BLaER1 (cell line): ENCODE measurements at regions not wholly inside any gene's neighbourhood (a gene's known extent, or its start where the extent isn't known, plus 50 kb on each side); places are given as distances from the start of the nearest gene placed in this dataset.
A peak's percentile ranks its signal among the peaks of the same experiment; 100 is the strongest.

Experiments used
- H3K27ac ChIP-seq: shearing (Covaris generic); formaldehyde crosslinking; 2 replicates; pipeline ENCODE4 v1.8.1; 2022
- H3K27me3 ChIP-seq: shearing (Covaris generic); formaldehyde crosslinking; 2 replicates; pipeline ENCODE4 v1.8.1; 2022
- H3K36me3 ChIP-seq: shearing (Covaris generic); formaldehyde crosslinking; 2 replicates; pipeline ENCODE4 v1.8.1; 2022
- H3K4me1 ChIP-seq: shearing (Covaris generic); formaldehyde crosslinking; 2 replicates; pipeline ENCODE4 v1.8.1; 2022
- H3K4me2 ChIP-seq: shearing (Covaris generic); formaldehyde crosslinking; 2 replicates; pipeline ENCODE4 v1.8.1; 2022
- H3K4me3 ChIP-seq: shearing (Covaris generic); formaldehyde crosslinking; 2 replicates; pipeline ENCODE4 v1.8.1; 2022
- H3K9ac ChIP-seq: shearing (Covaris generic); formaldehyde crosslinking; 2 replicates; pipeline ENCODE4 v1.8.1; 2022
- H3K9me3 ChIP-seq: shearing (Covaris generic); formaldehyde crosslinking; 2 replicates; pipeline ENCODE4 v1.8.1; 2022
- H4K20me1 ChIP-seq: shearing (Covaris generic); formaldehyde crosslinking; 2 replicates; pipeline ENCODE4 v1.8.1; 2022
- Cebpa-rat ChIP-seq: shearing (Covaris generic); IDR thresholded peaks from 2 replicates; pipeline ENCODE4 v1.8.1; 2022

GRCh38 chr1:184158896-184159681 lies 107.6 kb downstream of the TSEN15 start:
- H3K4me1 ChIP-seq, result peaks cover 7% of the 10 kb centered on the region

DNA sequence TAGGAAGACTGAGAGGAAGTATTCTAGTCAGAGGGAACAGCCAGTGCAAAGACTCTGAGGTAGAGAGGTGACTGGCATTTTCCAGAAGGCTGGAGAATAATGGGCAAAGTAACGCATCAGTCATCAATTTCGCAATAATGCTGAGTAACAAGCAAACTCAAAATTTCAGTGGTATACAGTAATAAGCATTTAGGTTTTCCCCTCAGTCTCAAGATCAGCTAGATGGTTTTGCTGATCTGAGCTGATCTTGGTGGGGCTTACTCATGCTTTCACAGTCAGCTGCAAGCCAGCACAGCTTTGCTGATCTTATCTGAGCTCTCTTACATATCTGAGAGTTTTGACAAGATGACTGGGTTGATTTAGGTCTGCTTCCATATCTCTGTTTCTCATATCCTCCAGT lies 108.7 kb downstream of the TSEN15 start:
- Histone ChIP-seq H3K4me2 (no peak overlapping the region), H3K9ac (no peak overlapping the region), H3K36me3 (no peaks in the 10 kb centered on the region), H3K4me1 (peaks cover 7% of the 10 kb centered on the region), H3K4me3 (no peak overlapping the region), H3K27me3 (no peaks in the 10 kb centered on the region), H3K27ac (no peak overlapping the region), H4K20me1 (no peaks in the 10 kb centered on the region), H3K9me3 (peaks cover 4% of the 10 kb centered on the region; the same call in 1 of the 2 replicates)
- peak; percentile 75 for TF ChIP-seq Cebpa-rat

More at GRCh38 chr1:184158896-184159681, 107.6 kb downstream of the TSEN15 start:
- Histone ChIP-seq H3K4me3 (no peak overlapping the region), H4K20me1 (no peaks in the 10 kb centered on the region), H3K36me3 (no peaks in the 10 kb centered on the region), H3K27ac (no peak overlapping the region), H3K9ac (no peak overlapping the region), H3K9me3 (no peaks in the 10 kb centered on the region), H3K27me3 (no peaks in the 10 kb centered on the region), H3K4me2 (peak overlapping the region; percentile 20; the same call in 1 of the 2 replicates)
- TF ChIP-seq Cebpa-rat, result no peak

DNA sequence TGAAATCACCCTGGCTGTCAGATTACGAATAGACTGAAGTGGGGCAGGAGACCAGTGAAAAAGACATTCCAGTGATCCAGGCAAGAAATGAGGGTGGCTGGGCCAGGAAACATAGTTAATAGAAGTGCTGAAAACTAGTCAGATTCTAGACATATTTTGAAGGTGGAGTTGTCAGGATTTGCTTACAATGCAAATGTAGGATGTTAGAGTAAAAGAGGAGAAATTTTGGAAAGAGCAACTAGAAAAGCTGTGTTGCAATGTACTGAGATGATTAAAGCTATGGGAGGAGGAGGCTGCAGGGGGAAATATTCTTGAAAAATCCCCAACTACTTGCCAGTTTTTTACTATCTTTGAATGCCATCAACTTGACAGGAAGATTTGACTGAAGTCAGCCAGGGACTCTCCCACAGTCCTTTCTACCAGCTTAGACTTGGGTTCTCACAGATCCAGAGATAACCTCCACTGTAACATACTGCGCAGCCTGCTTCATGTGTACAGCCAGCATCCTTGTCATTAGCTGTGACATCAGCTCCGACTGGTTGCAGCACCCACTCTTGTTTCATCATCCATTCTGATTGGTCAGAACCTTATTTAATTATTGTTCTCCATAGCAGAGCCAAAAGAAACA lies 109.7 kb downstream of the TSEN15 start:
- Histone ChIP-seq H3K4me3 (no peak overlapping the region), H3K4me1 (peaks cover 7% of the 10 kb centered on the region), H3K36me3 (no peaks in the 10 kb centered on the region), H3K9me3 (peaks cover 4% of the 10 kb centered on the region; the same call in 1 of the 2 replicates), H3K4me2 (no peak overlapping the region), H3K27me3 (no peaks in the 10 kb centered on the region), H4K20me1 (no peaks in the 10 kb centered on the region), H3K27ac (no peak overlapping the region), H3K9ac (no peak overlapping the region)
- TF ChIP-seq Cebpa-rat, result no peak

DNA sequence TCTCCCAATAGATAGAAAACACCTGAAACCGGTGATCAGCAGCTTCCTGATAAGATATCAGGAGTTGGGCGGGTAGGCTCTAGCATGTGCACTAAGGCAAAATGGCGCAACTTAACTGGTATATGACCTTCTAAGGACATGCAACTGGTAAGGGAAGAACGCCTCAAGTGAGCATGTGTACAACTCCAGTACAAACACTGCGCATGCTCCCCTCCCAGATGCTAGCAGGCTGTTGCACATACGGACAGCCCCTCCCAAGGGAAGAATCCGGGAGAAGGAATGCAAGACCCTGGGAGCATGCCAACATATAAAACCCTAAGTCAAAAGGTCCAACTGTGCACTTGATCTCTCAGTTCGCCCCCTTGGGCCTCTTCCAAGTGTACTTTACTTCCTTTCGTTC lies 110.8 kb downstream of the TSEN15 start:
- TF ChIP-seq Cebpa-rat, result no peak
- no peak overlapping the region for H3K27ac ChIP-seq
- peaks cover 7% of the 10 kb centered on the region for H3K4me1 ChIP-seq
- no peaks in the 10 kb centered on the region for H3K27me3 ChIP-seq
- H3K9ac ChIP-seq, result no peak overlapping the region
- H3K9me3 ChIP-seq, result peaks cover 4% of the 10 kb centered on the region; the same call in 1 of the 2 replicates
- H3K4me3 ChIP-seq, result no peak overlapping the region
- H3K4me2 ChIP-seq, result no peak overlapping the region
- no peaks in the 10 kb centered on the region for H3K36me3 ChIP-seq
- H4K20me1 ChIP-seq, result no peaks in the 10 kb centered on the region

- Histone ChIP-seq H3K9me3 (peaks cover 4% of the 10 kb centered on the region; the same call in 1 of the 2 replicates), H3K36me3 (no peaks in the 10 kb centered on the region), H3K27ac (no peak overlapping the region), H3K4me1 (peaks cover 5% of the 10 kb centered on the region), H3K9ac (no peak overlapping the region), H3K4me3 (no peak overlapping the region), H3K27me3 (no peaks in the 10 kb centered on the region), H3K4me2 (no peak overlapping the region), H4K20me1 (no peaks in the 10 kb centered on the region)
- TF ChIP-seq Cebpa-rat, result no peak
These were observed 112.3 kb downstream of the TSEN15 start for GRCh38 chr1:184163674-184164465.

DNA sequence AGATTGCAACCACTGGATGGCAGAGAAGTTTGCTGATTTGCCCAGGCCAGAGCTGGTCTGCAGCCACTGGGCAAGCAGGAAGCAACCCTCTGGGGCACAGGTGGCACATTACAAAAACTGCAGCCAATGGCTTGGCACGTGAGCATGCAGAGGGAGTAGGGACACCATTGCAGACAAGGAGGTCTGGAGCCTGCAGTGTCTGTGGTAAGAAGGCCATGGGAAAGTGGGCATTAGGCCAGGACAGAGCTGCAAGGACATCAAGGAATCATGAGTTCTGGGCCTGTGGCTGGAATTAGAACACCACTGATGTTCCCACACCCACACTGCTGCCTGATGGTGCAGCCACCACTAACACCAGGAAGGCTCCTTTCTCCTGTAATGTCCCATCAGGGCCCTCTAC lies 113.0 kb downstream of the TSEN15 start:
- no peak overlapping the region for H3K4me3 ChIP-seq
- no peak for TF ChIP-seq Cebpa-rat
- no peaks in the 10 kb centered on the region for H3K36me3 ChIP-seq
- H3K9ac ChIP-seq, result no peak overlapping the region
- H3K4me1 ChIP-seq, result no peaks in the 10 kb centered on the region
- peaks cover 4% of the 10 kb centered on the region; the same call in 1 of the 2 replicates for H3K9me3 ChIP-seq
- H4K20me1 ChIP-seq, result no peaks in the 10 kb centered on the region
- H3K4me2 ChIP-seq, result no peak overlapping the region
- H3K27ac ChIP-seq, result no peak overlapping the region
- H3K27me3 ChIP-seq, result no peaks in the 10 kb centered on the region

GRCh38 chr1:184166485-184166884 lies 115.0 kb downstream of the TSEN15 start:
- no peak overlapping the region for H3K4me3 ChIP-seq
- no peak overlapping the region for H3K4me2 ChIP-seq
- no peaks in the 10 kb centered on the region for H3K36me3 ChIP-seq
- H3K9me3 ChIP-seq, result peaks cover 4% of the 10 kb centered on the region; the same call in 1 of the 2 replicates
- no peaks in the 10 kb centered on the region for H4K20me1 ChIP-seq
- no peaks in the 10 kb centered on the region for H3K4me1 ChIP-seq
- no peak for TF ChIP-seq Cebpa-rat
- H3K27ac ChIP-seq, result no peak overlapping the region
- no peak overlapping the region for H3K9ac ChIP-seq
- H3K27me3 ChIP-seq, result no peaks in the 10 kb centered on the region

DNA sequence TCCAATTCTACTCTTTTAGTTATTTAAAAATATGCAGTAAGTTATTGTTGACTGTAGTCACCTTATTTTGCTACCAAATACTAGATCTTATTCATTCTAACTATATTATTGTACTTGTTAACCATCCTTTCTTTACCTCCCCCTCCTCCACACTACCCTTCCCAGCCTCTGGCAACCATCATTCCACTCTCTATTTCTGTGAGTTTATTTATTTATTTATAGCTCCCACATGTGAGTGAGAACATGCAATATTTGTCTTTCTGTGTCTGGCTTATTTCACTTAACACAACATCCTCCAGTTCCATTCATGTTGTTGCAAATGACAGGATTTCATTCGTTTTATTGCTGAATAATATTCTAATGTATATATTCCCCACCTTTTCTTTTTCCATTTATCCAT lies 115.8 kb downstream of the TSEN15 start:
- TF ChIP-seq Cebpa-rat, result no peak
- no peaks in the 10 kb centered on the region for H3K4me1 ChIP-seq
- no peak overlapping the region for H3K9ac ChIP-seq
- H3K27ac ChIP-seq, result no peak overlapping the region
- H3K9me3 ChIP-seq, result peaks cover 4% of the 10 kb centered on the region; the same call in 1 of the 2 replicates
- no peaks in the 10 kb centered on the region for H4K20me1 ChIP-seq
- no peak overlapping the region for H3K4me2 ChIP-seq
- H3K4me3 ChIP-seq, result no peak overlapping the region
- no peaks in the 10 kb centered on the region for H3K27me3 ChIP-seq
- no peaks in the 10 kb centered on the region for H3K36me3 ChIP-seq

- Histone ChIP-seq H3K27ac (no peak overlapping the region), H4K20me1 (no peaks in the 10 kb centered on the region), H3K4me2 (no peak overlapping the region), H3K36me3 (no peaks in the 10 kb centered on the region), H3K4me1 (no peaks in the 10 kb centered on the region), H3K9ac (no peak overlapping the region), H3K27me3 (no peaks in the 10 kb centered on the region), H3K4me3 (no peak overlapping the region), H3K9me3 (no peaks in the 10 kb centered on the region)
- no peak for TF ChIP-seq Cebpa-rat
These were observed 119.2 kb downstream of the TSEN15 start for GRCh38 chr1:184170719-184171118.
